GM12878 (cell line): ENCODE measurements at regions not wholly inside any gene's neighbourhood (a gene's known extent, or its start where the extent isn't known, plus 50 kb on each side); places are given as distances from the start of the nearest gene placed in this dataset.

Experiments used
- ATAC-seq: fragments of 200-7000 bp; cut with Tn5 transposase; 3 replicates; pipeline ENCODE4 v1.9.1; 2020; ENCODE audit warnings: mild to moderate bottlenecking, moderate library complexity
- BruUV-seq: library from RNA; stranded (reverse); fragments of 400-500 nt; replicated peaks from 2 replicates; lab custom pipeline; 2021; lab: Mats Ljungman, UMichigan
- CTCF ChIA-PET: fragments of 300-600 bp; sonication (Branson Sonifier 250); formaldehyde crosslinking; extraction: SDS; loops from one replicate; lab custom pipeline; 2021; ENCODE audit warnings: inconsistent platforms; lab: Yijun Ruan, JAX
- POLR2A ChIA-PET: fragments of 350-600 bp; formaldehyde crosslinking; extraction: SDS; loops from one replicate; lab custom pipeline; 2021; ENCODE audit warnings: inconsistent platforms; lab: Charles Lee
- RAD21 ChIA-PET: fragments of 300-600 bp; sonication (Branson Sonifier 250); formaldehyde crosslinking; loops from one replicate; lab custom pipeline; 2023; ENCODE audit warnings: antibody characterized with exemption; ENCODE audit not compliant: unreplicated experiment; lab: Charles Lee
- SMC1A ChIA-PET: fragments of 300-600 bp; sonication (Branson Sonifier 250); formaldehyde crosslinking; loops from one replicate; lab custom pipeline; 2023; ENCODE audit not compliant: unreplicated experiment, uncharacterized antibody; lab: Charles Lee
- DNase-seq: peaks from one replicate; pipeline ENCODE4 v3.0.0-alpha.2; 2011; ENCODE audit warnings: low read depth, low spot score
- FAIRE-seq: peaks from 3 replicates; lab custom pipeline; 2011; peaks lifted over from hg19 to GRCh38; lab: Jason Lieb, UNC
- H2AFZ ChIP-seq: 2 replicates; pipeline ENCODE4 v1.6.0; 2011; ENCODE audit warnings: low read depth, low read length, control low read depth; ENCODE audit not compliant: control insufficient read depth
- H3K27ac ChIP-seq: 2 replicates; pipeline ENCODE4 v1.5.1; 2011; ENCODE audit warnings: control low read depth; ENCODE audit not compliant: control insufficient read depth, insufficient read depth
- H3K27me3 ChIP-seq, 2 experiments: replicated peaks in 1 of 2; 2 replicates each; pipeline versions ENCODE4 v1.6.0 to v1.6.1; 2011; ENCODE audit warnings: low read length in 1 of 2; ENCODE audit not compliant: control insufficient read depth in 2 of 2, insufficient read depth in 2 of 2
- H3K36me3 ChIP-seq, 2 experiments: 2 replicates each; pipeline ENCODE4 v1.5.1; 2011; ENCODE audit warnings: low read length in 1 of 2; ENCODE audit not compliant: control insufficient read depth in 2 of 2, insufficient read depth in 2 of 2
- H3K4me1 ChIP-seq: 2 replicates; pipeline ENCODE4 v1.6.1; 2011; ENCODE audit warnings: mild to moderate bottlenecking, low read length, moderate library complexity, mixed read lengths; ENCODE audit not compliant: control insufficient read depth, insufficient read depth
- H3K4me2 ChIP-seq: 2 replicates; pipeline ENCODE4 v1.6.0; 2011; ENCODE audit warnings: control low read depth; ENCODE audit not compliant: control insufficient read depth, insufficient read depth
- H3K4me3 ChIP-seq: fragments of 200-600 bp; sonication (generic); 2 replicates; pipeline ENCODE4 v1.5.1; 2016
- H3K79me2 ChIP-seq: 2 replicates; pipeline ENCODE4 v1.6.0; 2011; ENCODE audit warnings: low read length; ENCODE audit not compliant: control insufficient read depth, insufficient read depth
- H3K9ac ChIP-seq: 2 replicates; pipeline ENCODE4 v1.8.0; 2011; ENCODE audit warnings: low read length, control low read depth, mixed read lengths; ENCODE audit not compliant: control insufficient read depth, insufficient read depth
- H3K9me3 ChIP-seq: replicated peaks from 3 replicates; pipeline ENCODE4 v1.5.1; 2011; ENCODE audit warnings: mild to moderate bottlenecking, low read length; ENCODE audit not compliant: control insufficient read depth, insufficient read depth
- H4K20me1 ChIP-seq: 2 replicates; pipeline ENCODE4 v1.6.0; 2011; ENCODE audit not compliant: control insufficient read depth, insufficient read depth
- CEBPB ChIP-seq, 2 experiments: fragments of 150-350 bp in 1 of 2; IDR thresholded peaks; 2 replicates each; pipeline ENCODE4 v1.6.1; 2012 to 2014; ENCODE audit warnings: low read depth in 2 of 2, low read length in 2 of 2, borderline replicate concordance in 1 of 2, inconsistent platforms in 1 of 2
- CHD1 ChIP-seq: IDR thresholded peaks from 2 replicates; pipeline ENCODE4 v1.6.1; 2012; ENCODE audit warnings: low read depth, low read length, improper control_type of control experiment
- CHD2 ChIP-seq: IDR thresholded peaks from 2 replicates; pipeline ENCODE4 v1.6.1; 2011; ENCODE audit warnings: low read depth, low read length, improper control_type of control experiment, borderline replicate concordance
- CHD4 ChIP-seq: fragments of 200-600 bp; sonication (generic); IDR thresholded peaks from 2 replicates; pipeline ENCODE4 v1.6.1; 2016; ENCODE audit warnings: mild to moderate bottlenecking
- HCFC1 ChIP-seq: fragments of 150-350 bp; IDR thresholded peaks from 2 replicates; pipeline ENCODE4 v1.6.1; 2014; ENCODE audit warnings: low read length
- IKZF2 ChIP-seq, 2 experiments: fragments of 450-650 bp; IDR thresholded peaks; 2 replicates each; pipeline ENCODE4 v1.6.1; 2017; ENCODE audit warnings: mild to moderate bottlenecking in 2 of 2, moderate library complexity in 2 of 2
- KAT2A ChIP-seq: conservative IDR thresholded peaks from 2 replicates; pipeline ENCODE4 v1.6.1; 2011; ENCODE audit warnings: low read depth, low read length; ENCODE audit not compliant: control insufficient read depth
- NBN ChIP-seq: fragments of 450-650 bp; IDR thresholded peaks from 2 replicates; pipeline ENCODE4 v1.6.1; 2016
- NFYB ChIP-seq: IDR thresholded peaks from 2 replicates; pipeline ENCODE4 v1.6.1; 2011; ENCODE audit warnings: low read depth, mild to moderate bottlenecking, low read length, improper control_type of control experiment, moderate library complexity; ENCODE audit not compliant: insufficient read depth
- NR2C2 ChIP-seq: IDR thresholded peaks from 2 replicates; pipeline ENCODE4 v1.6.1; 2011; ENCODE audit warnings: borderline replicate concordance, low read depth; ENCODE audit not compliant: control insufficient read depth, insufficient read length
- NRF1 ChIP-seq: conservative IDR thresholded peaks from 2 replicates; pipeline ENCODE4 v1.6.1; 2011; ENCODE audit warnings: mild to moderate bottlenecking, low read depth, low read length, improper control_type of control experiment
- POLR2AphosphoS5 ChIP-seq: IDR thresholded peaks from 2 replicates; pipeline ENCODE4 v1.6.1; 2011; ENCODE audit warnings: mild to moderate bottlenecking, low read length, inconsistent platforms
- POU2F2 ChIP-seq: IDR thresholded peaks from 3 replicates; pipeline ENCODE4 v1.6.1; 2011; ENCODE audit warnings: low read depth, mild to moderate bottlenecking, low read length, borderline replicate concordance
- PRDM15 ChIP-seq: fragments of 450-650 bp; formaldehyde crosslinking; IDR thresholded peaks from 2 replicates; pipeline ENCODE4 v1.4.0; 2020; ENCODE audit warnings: mild to moderate bottlenecking, moderate library complexity
- RCOR1 ChIP-seq: conservative IDR thresholded peaks from 2 replicates; pipeline ENCODE4 v1.6.1; 2012; ENCODE audit warnings: low read depth, low read length, improper control_type of control experiment
- RELB ChIP-seq: fragments of 450-650 bp; IDR thresholded peaks from 2 replicates; pipeline ENCODE4 v1.6.1; 2017; ENCODE audit warnings: low read depth, mild to moderate bottlenecking, moderate library complexity
- SIX5 ChIP-seq: IDR thresholded peaks from 2 replicates; pipeline ENCODE4 v1.6.1; 2011; ENCODE audit warnings: mild to moderate bottlenecking, low read depth, low read length, moderate library complexity; ENCODE audit not compliant: severe bottlenecking
- SREBF1 ChIP-seq: IDR thresholded peaks from 2 replicates; pipeline ENCODE4 v1.6.1; 2012; ENCODE audit warnings: mild to moderate bottlenecking, low read length
- SREBF2 ChIP-seq: IDR thresholded peaks from 2 replicates; pipeline ENCODE4 v1.6.1; 2012; ENCODE audit warnings: mild to moderate bottlenecking, low read length
- STAT3 ChIP-seq: IDR thresholded peaks from 2 replicates; pipeline ENCODE4 v1.6.1; 2011; ENCODE audit warnings: low read depth, low read length, improper control_type of control experiment
- TBL1XR1 ChIP-seq: IDR thresholded peaks from 2 replicates; pipeline ENCODE4 v1.6.1; 2012; ENCODE audit warnings: low read depth, low read length, improper control_type of control experiment
- TCF12 ChIP-seq: IDR thresholded peaks from 2 replicates; pipeline ENCODE4 v1.6.1; 2011; ENCODE audit warnings: low read depth, mild to moderate bottlenecking, low read length
- WGBS: methylation state at CpG from one replicate; pipeline ENCODE4 v1.1.6; 2016; ENCODE audit warnings: low lambda C conversion rate; ENCODE audit not compliant: insufficient replicate concordance, insufficient coverage; ENCODE audit errors: missing lambda C conversion rate; 5-methylcytosine and 5-hydroxymethylcytosine counted together
- in situ Hi-C: fragments of 300-500 bp; cut with MboI; formaldehyde crosslinking; loops from 9 replicates; pipeline ENCODE4 v1.14.3; 2018; ENCODE audit warnings: mixed read lengths
- intact Hi-C: fragments of 100-400 bp; cut with micrococcal nuclease; formaldehyde crosslinking; loops from one replicate; pipeline ENCODE4 v1.14.2; 2022; ENCODE audit not compliant: unreplicated experiment

- TF ChIP-seq CHD1: no peak
- TF ChIP-seq SIX5: no peak
Observed at GRCh38 chr16:6012716-6013115, 915.1 kb upstream of the EEF2KMT start (continued).

GRCh38 chr16:6009151-6009550, 911.6 kb upstream of the EEF2KMT start:
- Histone ChIP-seq H3K4me2 (no peak overlapping the region), H3K27ac (no peak overlapping the region), H3K36me3 (no peaks in the 10 kb centered on the region), H3K9me3 (no peaks in the 10 kb centered on the region), H3K79me2 (no peaks in the 10 kb centered on the region), H4K20me1 (no peaks in the 10 kb centered on the region), H3K4me3 (no peak overlapping the region), H3K9ac (no peak overlapping the region), H3K27me3 (no peaks in the 10 kb centered on the region), H3K4me1 (no peaks in the 10 kb centered on the region), H2AFZ (no peak overlapping the region)
- SMC1A ChIA-PET: no interaction called here
- ATAC-seq: no peak
- in situ Hi-C loops: no loop called here
- no peak for FAIRE-seq
- CTCF ChIA-PET: no interaction called here
- no peak for TF ChIP-seq CEBPB (IDR thresholded peaks at IDR 0.05; ENCODE audit: borderline replicate concordance in 1 of 2, low read depth in 2 of 2, low read length in 2 of 2)
- no peak for TF ChIP-seq NFYB
- no peak for TF ChIP-seq POLR2AphosphoS5
- TF ChIP-seq NRF1: no peak
- no peak for TF ChIP-seq HCFC1
- TF ChIP-seq CHD2: no peak
- TF ChIP-seq STAT3: no peak
- no peak for TF ChIP-seq IKZF2 (IDR thresholded peaks at IDR 0.05)
- TF ChIP-seq NBN: no peak
- TF ChIP-seq NR2C2: no peak
- no peak for TF ChIP-seq CHD4
- no peak for TF ChIP-seq PRDM15 (CRISPR knock-in tag)
- no peak for TF ChIP-seq KAT2A
- no peak for TF ChIP-seq SREBF2
- no peak for TF ChIP-seq RELB
- no peak for TF ChIP-seq TBL1XR1
- no peak for TF ChIP-seq POU2F2
- TF ChIP-seq RCOR1: no peak
- no peak for TF ChIP-seq SREBF1
- TF ChIP-seq TCF12: no peak
- RAD21 ChIA-PET: no interaction called here
- intact Hi-C loops: no loop called here
- 1% methylated on average over 4 of the region's 5 CpGs for WGBS
- POLR2A ChIA-PET: no interaction called here
- BruUV-seq: no TSS peak
- no peak for DNase-seq
